ENCODE measurements at regions not wholly inside any gene's neighbourhood (a gene's known extent, or its start where the extent isn't known, plus 50 kb on each side); places are given as distances from the start of the nearest gene placed in this dataset.

GRCh38 chr3:159620281-159620680 is 368.4 kb upstream of the IL12A start:
- ATAC-seq: no peak
- no peaks in the 10 kb centered on the region for H3K4me1 Mint-ChIP-seq

GRCh38 chr3:159620873-159621272 is 367.8 kb upstream of the IL12A start:
- DNase-seq (no peak), ATAC-seq (no peak)
- POLR2A ChIA-PET: no interaction called here
- no peaks in the 10 kb centered on the region for H3K27me3 Mint-ChIP-seq
- H3K4me1 Mint-ChIP-seq: no peaks in the 10 kb centered on the region
- intact Hi-C loops (cut with micrococcal nuclease): no loop called here
- Histone ChIP-seq H3K27ac (ENCODE audit: low read depth, low read length) (no peak overlapping the region), H3K27me3 (ENCODE audit: control insufficient read depth in 2 of 2, insufficient read depth in 2 of 2, low read length in 2 of 2) (no peaks in the 10 kb centered on the region), H3K4me1 (ENCODE audit: control insufficient read depth in 2 of 2, insufficient read depth in 2 of 2, low read length in 2 of 2) (no peaks in the 10 kb centered on the region), H3K9me3 (ENCODE audit: control insufficient read depth in 2 of 3, low read length in 3 of 3) (no peaks in the 10 kb centered on the region), H3K4me3 (ENCODE audit: low read length) (no peak overlapping the region), H3K36me3 (ENCODE audit: control insufficient read depth in 2 of 3, insufficient read depth in 3 of 3, low read length in 3 of 3) (no peaks in the 10 kb centered on the region)
- H3K4me3 Mint-ChIP-seq: no peak overlapping the region
- CTCF ChIA-PET: no interaction called here
- H3K36me3 Mint-ChIP-seq: peaks cover 0 to 5% (median 0%) of the 10 kb centered on the region in 5 donors
- peaks cover 0 to 4% (median 0%) of the 10 kb centered on the region in 11 donors for H3K9me3 Mint-ChIP-seq
- no peak overlapping the region for H3K27ac Mint-ChIP-seq

More at GRCh38 chr3:159620281-159620680, 368.4 kb upstream of the IL12A start:
- Histone ChIP-seq H3K27me3 (ENCODE audit: control insufficient read depth in 2 of 2, insufficient read depth in 2 of 2, low read length in 2 of 2) (no peaks in the 10 kb centered on the region), H3K4me1 (ENCODE audit: control insufficient read depth in 2 of 2, insufficient read depth in 2 of 2, low read length in 2 of 2) (no peaks in the 10 kb centered on the region), H3K36me3 (ENCODE audit: control insufficient read depth in 2 of 3, insufficient read depth in 3 of 3, low read length in 3 of 3) (no peaks in the 10 kb centered on the region), H3K27ac (ENCODE audit: low read depth, low read length) (no peak overlapping the region), H3K4me3 (ENCODE audit: low read length) (no peak overlapping the region), H3K9me3 (ENCODE audit: control insufficient read depth in 2 of 3, low read length in 3 of 3) (no peaks in the 10 kb centered on the region)
- Mint-ChIP-seq H3K27ac (no peak overlapping the region), H3K4me3 (no peak overlapping the region), H3K9me3 (peaks cover 0 to 4% (median 0%) of the 10 kb centered on the region in 11 donors), H3K36me3 (peaks cover 0 to 5% (median 0%) of the 10 kb centered on the region in 5 donors), H3K27me3 (no peaks in the 10 kb centered on the region)
- DNase-seq: no peak
- ChIA-PET POLR2A (no interaction called here), CTCF (no interaction called here)
- intact Hi-C loops (cut with micrococcal nuclease): no loop called here

- no peaks in the 10 kb centered on the region for H3K4me1 Mint-ChIP-seq
- H3K4me3 ChIP-seq (ENCODE audit: low read length): no peak overlapping the region
- ChIA-PET CTCF (no interaction called here), POLR2A (no interaction called here)
- H3K4me1 ChIP-seq (ENCODE audit: control insufficient read depth in 2 of 2, insufficient read depth in 2 of 2, low read length in 2 of 2): no peaks in the 10 kb centered on the region
- no peak overlapping the region for H3K4me3 Mint-ChIP-seq
- no peak overlapping the region for H3K27ac Mint-ChIP-seq
- DNase-seq (no peak), ATAC-seq (no peak)
- no peaks in the 10 kb centered on the region for H3K36me3 Mint-ChIP-seq
- H3K27me3 Mint-ChIP-seq: peaks cover 0 to 4% (median 0%) of the 10 kb centered on the region in 5 donors
- no peaks in the 10 kb centered on the region for H3K27me3 ChIP-seq (ENCODE audit: control insufficient read depth in 2 of 2, insufficient read depth in 2 of 2, low read length in 2 of 2)
- no peak overlapping the region for H3K27ac ChIP-seq (ENCODE audit: low read depth, low read length)
- intact Hi-C loops (cut with micrococcal nuclease): no loop called here
- no peaks in the 10 kb centered on the region for H3K36me3 ChIP-seq (ENCODE audit: control insufficient read depth in 2 of 3, insufficient read depth in 3 of 3, low read length in 3 of 3)
- H3K9me3 Mint-ChIP-seq: peaks cover 0 to 7% (median 0%) of the 10 kb centered on the region in 11 donors
- H3K9me3 ChIP-seq (ENCODE audit: control insufficient read depth in 2 of 3, low read length in 3 of 3): no peaks in the 10 kb centered on the region
Observed at GRCh38 chr3:159624616-159625015, 364.0 kb upstream of the IL12A start.

GRCh38 chr3:159625594-159625993 is 363.0 kb upstream of the IL12A start:
- intact Hi-C loops (cut with micrococcal nuclease): no loop called here
- H3K27ac Mint-ChIP-seq: no peak overlapping the region
- H3K4me1 Mint-ChIP-seq: no peaks in the 10 kb centered on the region
- Histone ChIP-seq H3K27me3 (ENCODE audit: control insufficient read depth in 2 of 2, insufficient read depth in 2 of 2, low read length in 2 of 2) (no peaks in the 10 kb centered on the region), H3K4me3 (ENCODE audit: low read length) (no peak overlapping the region), H3K27ac (ENCODE audit: low read depth, low read length) (no peak overlapping the region), H3K36me3 (ENCODE audit: control insufficient read depth in 2 of 3, insufficient read depth in 3 of 3, low read length in 3 of 3) (no peaks in the 10 kb centered on the region), H3K4me1 (ENCODE audit: control insufficient read depth in 2 of 2, insufficient read depth in 2 of 2, low read length in 2 of 2) (no peaks in the 10 kb centered on the region), H3K9me3 (ENCODE audit: control insufficient read depth in 2 of 3, low read length in 3 of 3) (no peaks in the 10 kb centered on the region)
- ATAC-seq (no peak), DNase-seq (no peak)
- POLR2A ChIA-PET: no interaction called here
- no peak overlapping the region for H3K4me3 Mint-ChIP-seq
- CTCF ChIA-PET: no interaction called here
- H3K27me3 Mint-ChIP-seq: peaks cover 0 to 4% (median 0%) of the 10 kb centered on the region in 5 donors
- peaks cover 0 to 7% (median 0%) of the 10 kb centered on the region in 11 donors for H3K9me3 Mint-ChIP-seq
- H3K36me3 Mint-ChIP-seq: no peaks in the 10 kb centered on the region

- no peaks in the 10 kb centered on the region for H3K9me3 ChIP-seq (ENCODE audit: control insufficient read depth in 2 of 3, low read length in 3 of 3)
- ChIA-PET POLR2A (no interaction called here), CTCF (no interaction called here)
- H3K27ac ChIP-seq (ENCODE audit: low read depth, low read length): no peak overlapping the region
- no peaks in the 10 kb centered on the region for H3K36me3 ChIP-seq (ENCODE audit: control insufficient read depth in 2 of 3, insufficient read depth in 3 of 3, low read length in 3 of 3)
- H3K4me1 ChIP-seq (ENCODE audit: control insufficient read depth in 2 of 2, insufficient read depth in 2 of 2, low read length in 2 of 2): no peaks in the 10 kb centered on the region
- Mint-ChIP-seq H3K36me3 (no peaks in the 10 kb centered on the region), H3K9me3 (peaks cover 0 to 7% (median 0%) of the 10 kb centered on the region in 11 donors), H3K27me3 (peaks cover 0 to 4% (median 0%) of the 10 kb centered on the region in 5 donors), H3K4me3 (no peak overlapping the region), H3K27ac (no peak overlapping the region), H3K4me1 (no peaks in the 10 kb centered on the region)
- DNase-seq (no peak), ATAC-seq (no peak)
- intact Hi-C loops (cut with micrococcal nuclease): no loop called here
- no peaks in the 10 kb centered on the region for H3K27me3 ChIP-seq (ENCODE audit: control insufficient read depth in 2 of 2, insufficient read depth in 2 of 2, low read length in 2 of 2)
- H3K4me3 ChIP-seq (ENCODE audit: low read length): no peak overlapping the region
Observed at GRCh38 chr3:159626598-159626997, 362.0 kb upstream of the IL12A start.

- Mint-ChIP-seq H3K4me3 (no peak overlapping the region), H3K36me3 (no peaks in the 10 kb centered on the region), H3K4me1 (no peaks in the 10 kb centered on the region), H3K9me3 (peaks cover 0 to 7% (median 0%) of the 10 kb centered on the region in 11 donors), H3K27me3 (peaks cover 0 to 4% (median 0%) of the 10 kb centered on the region in 5 donors), H3K27ac (no peak overlapping the region)
- Histone ChIP-seq H3K27ac (ENCODE audit: low read depth, low read length) (no peak overlapping the region), H3K9me3 (ENCODE audit: control insufficient read depth in 2 of 3, low read length in 3 of 3) (no peaks in the 10 kb centered on the region), H3K36me3 (ENCODE audit: control insufficient read depth in 2 of 3, insufficient read depth in 3 of 3, low read length in 3 of 3) (no peaks in the 10 kb centered on the region), H3K27me3 (ENCODE audit: control insufficient read depth in 2 of 2, insufficient read depth in 2 of 2, low read length in 2 of 2) (no peaks in the 10 kb centered on the region), H3K4me3 (ENCODE audit: low read length) (no peak overlapping the region), H3K4me1 (ENCODE audit: control insufficient read depth in 2 of 2, insufficient read depth in 2 of 2, low read length in 2 of 2) (no peaks in the 10 kb centered on the region)
- DNase-seq (no peak), ATAC-seq (no peak)
- POLR2A ChIA-PET: no interaction called here
- intact Hi-C loops (cut with micrococcal nuclease): no loop called here
- CTCF ChIA-PET: no interaction called here
Observed at GRCh38 chr3:159627229-159627628, 361.4 kb upstream of the IL12A start.

- Histone ChIP-seq H3K4me1 (ENCODE audit: control insufficient read depth in 2 of 2, insufficient read depth in 2 of 2, low read length in 2 of 2) (no peaks in the 10 kb centered on the region), H3K9me3 (ENCODE audit: control insufficient read depth in 2 of 3, low read length in 3 of 3) (no peaks in the 10 kb centered on the region), H3K27me3 (ENCODE audit: control insufficient read depth in 2 of 2, insufficient read depth in 2 of 2, low read length in 2 of 2) (no peaks in the 10 kb centered on the region), H3K36me3 (ENCODE audit: control insufficient read depth in 2 of 3, insufficient read depth in 3 of 3, low read length in 3 of 3) (no peaks in the 10 kb centered on the region), H3K4me3 (ENCODE audit: low read length) (no peak overlapping the region), H3K27ac (ENCODE audit: low read depth, low read length) (no peak overlapping the region)
- Mint-ChIP-seq H3K27me3 (peaks cover 0 to 4% (median 0%) of the 10 kb centered on the region in 5 donors), H3K4me1 (no peaks in the 10 kb centered on the region), H3K27ac (no peak overlapping the region), H3K36me3 (no peaks in the 10 kb centered on the region), H3K4me3 (no peak overlapping the region), H3K9me3 (peaks cover 0 to 7% (median 0%) of the 10 kb centered on the region in 11 donors)
- ChIA-PET POLR2A (no interaction called here), CTCF (no interaction called here)
- no peak for ATAC-seq
- intact Hi-C loops (cut with micrococcal nuclease): no loop called here
- DNase-seq: no peak
Observed at GRCh38 chr3:159627634-159628033, 361.0 kb upstream of the IL12A start.
